HL-60 (cell line): ENCODE measurements at regions not wholly inside any gene's neighbourhood (a gene's known extent, or its start where the extent isn't known, plus 50 kb on each side); places are given as distances from the start of the nearest gene placed in this dataset.

Experiments used
- DNase-seq, 2 experiments: peaks; one replicate each; pipeline ENCODE4 v3.0.0-alpha.2; 2010 to 2020; ENCODE audit warnings: low read depth in 1 of 2, low spot score in 1 of 2
- H3K27ac ChIP-seq: fragments of 250-450 bp; sonication (Bioruptor Pico); replicated peaks from 2 replicates; pipeline ENCODE4 v1.5.1; 2020; ENCODE audit warnings: mild to moderate bottlenecking, moderate library complexity
- H3K27me3 ChIP-seq: fragments of 250-450 bp; sonication (Bioruptor Pico); 2 replicates; pipeline ENCODE4 v1.5.1; 2021; ENCODE audit warnings: mild to moderate bottlenecking, moderate library complexity; ENCODE audit not compliant: insufficient read depth, poor library complexity, severe bottlenecking
- H3K4me3 ChIP-seq: replicated peaks from 2 replicates; pipeline ENCODE4 v1.5.1; 2011; ENCODE audit warnings: mild to moderate bottlenecking, control low read depth, low read length; ENCODE audit not compliant: insufficient read depth
- CTCF ChIP-seq: IDR thresholded peaks from one replicate; pipeline ENCODE4 v1.5.1; 2011; ENCODE audit warnings: low read length, control low read depth, inconsistent platforms; ENCODE audit not compliant: insufficient read depth
- GABPA ChIP-seq: IDR thresholded peaks from 2 replicates; pipeline ENCODE4 v1.6.1; 2012; ENCODE audit warnings: low read depth
- POLR2AphosphoS5 ChIP-seq: IDR thresholded peaks from 2 replicates; pipeline ENCODE4 v1.6.1; 2012; ENCODE audit warnings: low read depth
- SPI1 ChIP-seq: IDR thresholded peaks from 2 replicates; pipeline ENCODE4 v1.6.1; 2012; ENCODE audit warnings: low read depth, mild to moderate bottlenecking, borderline replicate concordance
- TF ChIP-seq, protein P1 (sequence below): IDR thresholded peaks from 2 replicates; pipeline ENCODE4 v1.6.1; 2012; ENCODE audit warnings: low read depth; ENCODE audit not compliant: insufficient replicate concordance

DNA sequence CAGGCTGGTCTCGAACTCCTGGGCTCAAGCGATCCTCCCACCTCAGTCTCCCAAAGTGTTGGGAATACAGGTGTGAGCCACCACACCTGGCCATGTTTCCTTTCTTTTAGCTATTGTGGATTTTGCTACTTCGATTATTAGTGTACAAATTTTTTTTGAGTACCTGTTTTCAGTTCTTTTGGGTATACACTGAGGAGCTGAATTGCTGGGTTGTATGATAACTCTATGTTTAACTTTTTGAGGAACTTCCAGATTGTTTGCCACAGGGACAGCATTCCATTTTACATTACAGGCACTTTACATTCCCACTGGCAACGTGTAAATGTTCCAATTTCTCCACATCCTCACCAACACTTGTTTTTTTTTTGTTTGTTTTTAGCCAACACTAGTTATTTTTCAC lies 198.1 kb upstream of the TBX3 start:
- no peaks in the 10 kb centered on the region for H3K27me3 ChIP-seq
- TF ChIP-seq CTCF (no peak), POLR2AphosphoS5 (no peak), SPI1 (no peak), GABPA (no peak)
- TF ChIP-seq, protein P1, sequence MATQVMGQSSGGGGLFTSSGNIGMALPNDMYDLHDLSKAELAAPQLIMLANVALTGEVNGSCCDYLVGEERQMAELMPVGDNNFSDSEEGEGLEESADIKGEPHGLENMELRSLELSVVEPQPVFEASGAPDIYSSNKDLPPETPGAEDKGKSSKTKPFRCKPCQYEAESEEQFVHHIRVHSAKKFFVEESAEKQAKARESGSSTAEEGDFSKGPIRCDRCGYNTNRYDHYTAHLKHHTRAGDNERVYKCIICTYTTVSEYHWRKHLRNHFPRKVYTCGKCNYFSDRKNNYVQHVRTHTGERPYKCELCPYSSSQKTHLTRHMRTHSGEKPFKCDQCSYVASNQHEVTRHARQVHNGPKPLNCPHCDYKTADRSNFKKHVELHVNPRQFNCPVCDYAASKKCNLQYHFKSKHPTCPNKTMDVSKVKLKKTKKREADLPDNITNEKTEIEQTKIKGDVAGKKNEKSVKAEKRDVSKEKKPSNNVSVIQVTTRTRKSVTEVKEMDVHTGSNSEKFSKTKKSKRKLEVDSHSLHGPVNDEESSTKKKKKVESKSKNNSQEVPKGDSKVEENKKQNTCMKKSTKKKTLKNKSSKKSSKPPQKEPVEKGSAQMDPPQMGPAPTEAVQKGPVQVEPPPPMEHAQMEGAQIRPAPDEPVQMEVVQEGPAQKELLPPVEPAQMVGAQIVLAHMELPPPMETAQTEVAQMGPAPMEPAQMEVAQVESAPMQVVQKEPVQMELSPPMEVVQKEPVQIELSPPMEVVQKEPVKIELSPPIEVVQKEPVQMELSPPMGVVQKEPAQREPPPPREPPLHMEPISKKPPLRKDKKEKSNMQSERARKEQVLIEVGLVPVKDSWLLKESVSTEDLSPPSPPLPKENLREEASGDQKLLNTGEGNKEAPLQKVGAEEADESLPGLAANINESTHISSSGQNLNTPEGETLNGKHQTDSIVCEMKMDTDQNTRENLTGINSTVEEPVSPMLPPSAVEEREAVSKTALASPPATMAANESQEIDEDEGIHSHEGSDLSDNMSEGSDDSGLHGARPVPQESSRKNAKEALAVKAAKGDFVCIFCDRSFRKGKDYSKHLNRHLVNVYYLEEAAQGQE = no peak
- H3K27ac ChIP-seq = no peak overlapping the region
- H3K4me3 ChIP-seq = no peak overlapping the region
- DNase-seq = no peak

- Histone ChIP-seq H3K27me3 (no peaks in the 10 kb centered on the region), H3K4me3 (no peak overlapping the region)
- TF ChIP-seq POLR2AphosphoS5 (no peak), GABPA (no peak), SPI1 (no peak), CTCF (no peak)
- TF ChIP-seq, protein P1 = no peak
Measured at GRCh38 chr12:114879354-114879753, 195.4 kb upstream of the TBX3 start.

DNA sequence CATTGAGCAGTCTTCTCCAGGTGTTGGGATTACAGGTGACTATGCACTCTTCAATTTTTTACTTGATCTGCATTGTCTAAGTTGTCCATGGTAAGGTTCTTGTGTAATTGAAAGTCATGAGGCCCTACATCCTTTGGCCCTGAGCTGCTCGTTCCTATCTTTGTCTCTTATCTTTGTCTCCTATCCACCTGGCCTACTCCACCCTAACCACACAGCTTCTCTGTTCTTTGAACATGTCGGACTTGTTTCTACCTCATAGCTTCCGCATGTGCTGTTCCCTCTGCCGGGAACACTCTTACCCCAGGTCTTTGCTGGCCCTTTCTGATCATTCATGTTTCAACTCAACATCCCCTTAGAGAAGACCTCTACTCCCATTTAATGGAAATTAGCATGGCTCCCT lies 194.8 kb upstream of the TBX3 start:
- Histone ChIP-seq H3K27ac (no peak overlapping the region), H3K4me3 (no peak overlapping the region), H3K27me3 (no peaks in the 10 kb centered on the region)
- DNase-seq = no peak
- TF ChIP-seq SPI1 (peak; percentile 44; the same call in 1 of the 2 replicates), POLR2AphosphoS5 (no peak)

More at GRCh38 chr12:114879354-114879753, 195.4 kb upstream of the TBX3 start:
- DNase-seq = no peak
- no peak overlapping the region for H3K27ac ChIP-seq

DNA sequence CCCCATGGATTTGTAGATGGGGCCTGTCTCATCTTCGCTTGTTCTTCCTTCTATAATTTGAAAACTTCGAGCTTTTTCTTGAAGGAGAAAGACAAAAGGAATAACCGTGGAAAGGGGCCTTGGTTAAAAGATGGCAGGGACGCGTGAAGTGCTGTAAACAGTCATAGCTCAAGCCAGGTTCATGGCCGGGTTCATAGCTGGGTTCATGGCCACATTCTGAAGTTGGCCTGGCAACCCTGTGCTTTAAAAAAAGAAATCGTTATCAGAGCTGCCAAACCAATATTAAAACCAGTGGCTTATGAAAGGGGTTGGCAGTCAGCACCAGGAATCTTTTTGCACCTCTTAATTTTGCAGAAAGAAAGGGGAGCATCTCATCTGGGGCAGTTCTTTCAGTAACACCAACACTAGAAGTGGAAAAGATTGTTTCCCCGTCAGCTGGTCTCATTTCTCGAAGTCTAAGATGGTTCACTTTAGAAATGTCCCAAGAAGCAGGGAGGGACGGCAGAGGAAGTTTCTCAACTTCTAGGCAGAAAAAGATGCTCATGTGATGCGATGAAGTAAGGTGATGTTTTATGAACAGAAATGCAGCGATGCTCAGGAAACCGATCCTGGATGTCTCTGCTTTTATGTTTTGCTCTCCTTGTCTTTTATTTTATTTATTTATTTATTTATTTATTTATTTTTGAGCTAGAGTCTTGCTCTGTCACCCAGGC lies 193.1 kb upstream of the TBX3 start:
- no peak overlapping the region for H3K27ac ChIP-seq
- TF ChIP-seq CTCF = no peak
- TF ChIP-seq POLR2AphosphoS5 = no peak
- no peak for TF ChIP-seq GABPA
- TF ChIP-seq, protein P1 = no peak
- TF ChIP-seq SPI1 = no peak

More for the DNA sequence above, 193.1 kb upstream of the TBX3 start:
- Histone ChIP-seq H3K27me3 (no peaks in the 10 kb centered on the region), H3K4me3 (no peak overlapping the region)
- DNase-seq = no peak
